ENCODE measurements at regions not wholly inside any gene's neighbourhood (a gene's known extent, or its start where the extent isn't known, plus 50 kb on each side); places are given as distances from the start of the nearest gene placed in this dataset.

DNA sequence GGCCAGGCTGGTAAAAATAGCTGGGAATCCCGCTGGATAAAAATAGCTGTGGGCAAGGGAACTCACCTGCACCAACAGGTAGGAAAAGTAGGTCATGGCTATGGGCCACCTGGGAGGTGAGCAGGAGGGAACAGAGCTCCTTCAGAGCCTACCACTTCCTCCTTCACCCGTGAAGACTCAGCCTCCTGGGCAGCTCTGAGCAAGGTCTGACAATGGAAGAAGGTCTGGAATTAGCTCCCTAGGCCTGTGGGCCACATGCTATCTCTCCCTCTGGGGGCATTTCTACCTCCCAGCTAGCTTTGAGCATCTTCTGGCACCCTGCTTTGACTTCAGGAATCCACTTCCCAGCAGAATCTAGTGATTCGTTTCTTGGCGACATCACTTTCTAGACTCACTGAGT lies 153.9 kb downstream of the MRPL14 start:
- TF ChIP-seq EZH2phosphoT487 (IDR thresholded peaks at IDR 0.05; ENCODE audit: borderline replicate concordance, low read depth) = no peak
- no peak for TF ChIP-seq EP300 (IDR thresholded peaks at IDR 0.05; ENCODE audit: borderline replicate concordance in 1 of 2, low read depth in 1 of 2, low read length in 1 of 2)
- TF ChIP-seq, protein P1, sequence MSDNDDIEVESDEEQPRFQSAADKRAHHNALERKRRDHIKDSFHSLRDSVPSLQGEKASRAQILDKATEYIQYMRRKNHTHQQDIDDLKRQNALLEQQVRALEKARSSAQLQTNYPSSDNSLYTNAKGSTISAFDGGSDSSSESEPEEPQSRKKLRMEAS (IDR thresholded peaks at IDR 0.05; ENCODE audit: low read depth) = no peak
- TF ChIP-seq, protein P2, sequence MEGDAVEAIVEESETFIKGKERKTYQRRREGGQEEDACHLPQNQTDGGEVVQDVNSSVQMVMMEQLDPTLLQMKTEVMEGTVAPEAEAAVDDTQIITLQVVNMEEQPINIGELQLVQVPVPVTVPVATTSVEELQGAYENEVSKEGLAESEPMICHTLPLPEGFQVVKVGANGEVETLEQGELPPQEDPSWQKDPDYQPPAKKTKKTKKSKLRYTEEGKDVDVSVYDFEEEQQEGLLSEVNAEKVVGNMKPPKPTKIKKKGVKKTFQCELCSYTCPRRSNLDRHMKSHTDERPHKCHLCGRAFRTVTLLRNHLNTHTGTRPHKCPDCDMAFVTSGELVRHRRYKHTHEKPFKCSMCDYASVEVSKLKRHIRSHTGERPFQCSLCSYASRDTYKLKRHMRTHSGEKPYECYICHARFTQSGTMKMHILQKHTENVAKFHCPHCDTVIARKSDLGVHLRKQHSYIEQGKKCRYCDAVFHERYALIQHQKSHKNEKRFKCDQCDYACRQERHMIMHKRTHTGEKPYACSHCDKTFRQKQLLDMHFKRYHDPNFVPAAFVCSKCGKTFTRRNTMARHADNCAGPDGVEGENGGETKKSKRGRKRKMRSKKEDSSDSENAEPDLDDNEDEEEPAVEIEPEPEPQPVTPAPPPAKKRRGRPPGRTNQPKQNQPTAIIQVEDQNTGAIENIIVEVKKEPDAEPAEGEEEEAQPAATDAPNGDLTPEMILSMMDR (IDR thresholded peaks at IDR 0.05) = no peak
- no peak for TF ChIP-seq MXI1 (IDR thresholded peaks at IDR 0.05; ENCODE audit: low read depth, low read length)
- TF ChIP-seq, protein P3, sequence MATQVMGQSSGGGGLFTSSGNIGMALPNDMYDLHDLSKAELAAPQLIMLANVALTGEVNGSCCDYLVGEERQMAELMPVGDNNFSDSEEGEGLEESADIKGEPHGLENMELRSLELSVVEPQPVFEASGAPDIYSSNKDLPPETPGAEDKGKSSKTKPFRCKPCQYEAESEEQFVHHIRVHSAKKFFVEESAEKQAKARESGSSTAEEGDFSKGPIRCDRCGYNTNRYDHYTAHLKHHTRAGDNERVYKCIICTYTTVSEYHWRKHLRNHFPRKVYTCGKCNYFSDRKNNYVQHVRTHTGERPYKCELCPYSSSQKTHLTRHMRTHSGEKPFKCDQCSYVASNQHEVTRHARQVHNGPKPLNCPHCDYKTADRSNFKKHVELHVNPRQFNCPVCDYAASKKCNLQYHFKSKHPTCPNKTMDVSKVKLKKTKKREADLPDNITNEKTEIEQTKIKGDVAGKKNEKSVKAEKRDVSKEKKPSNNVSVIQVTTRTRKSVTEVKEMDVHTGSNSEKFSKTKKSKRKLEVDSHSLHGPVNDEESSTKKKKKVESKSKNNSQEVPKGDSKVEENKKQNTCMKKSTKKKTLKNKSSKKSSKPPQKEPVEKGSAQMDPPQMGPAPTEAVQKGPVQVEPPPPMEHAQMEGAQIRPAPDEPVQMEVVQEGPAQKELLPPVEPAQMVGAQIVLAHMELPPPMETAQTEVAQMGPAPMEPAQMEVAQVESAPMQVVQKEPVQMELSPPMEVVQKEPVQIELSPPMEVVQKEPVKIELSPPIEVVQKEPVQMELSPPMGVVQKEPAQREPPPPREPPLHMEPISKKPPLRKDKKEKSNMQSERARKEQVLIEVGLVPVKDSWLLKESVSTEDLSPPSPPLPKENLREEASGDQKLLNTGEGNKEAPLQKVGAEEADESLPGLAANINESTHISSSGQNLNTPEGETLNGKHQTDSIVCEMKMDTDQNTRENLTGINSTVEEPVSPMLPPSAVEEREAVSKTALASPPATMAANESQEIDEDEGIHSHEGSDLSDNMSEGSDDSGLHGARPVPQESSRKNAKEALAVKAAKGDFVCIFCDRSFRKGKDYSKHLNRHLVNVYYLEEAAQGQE (IDR thresholded peaks at IDR 0.05; ENCODE audit: low read depth, low read length) = no peak

Measured in SK-N-SH (cell line).